Calu3 (cell line): ENCODE measurements at regions not wholly inside any gene's neighbourhood (a gene's known extent, or its start where the extent isn't known, plus 50 kb on each side); places are given as distances from the start of the nearest gene placed in this dataset.

Experiments
- BruUV-seq: library from RNA; stranded (reverse); fragments of 400-500 nt; replicated peaks from 2 replicates; lab custom pipeline; 2021; lab: Mats Ljungman, UMichigan
- CTCF ChIA-PET: fragments of 300-600 bp; sonication (Branson Sonifier 250); formaldehyde crosslinking; loops from one replicate; lab custom pipeline; 2022; ENCODE audit warnings: antibody characterized with exemption; lab: Charles Lee
- DNase-seq: peaks from one replicate; pipeline ENCODE4 v3.0.0; 2022
- H3K27ac Mint-ChIP-seq: one replicate; pipeline ENCODE4 v1.8.0; 2022; ENCODE audit warnings: mixed read lengths; ENCODE audit not compliant: unreplicated experiment
- H3K27me3 Mint-ChIP-seq: one replicate; pipeline ENCODE4 v1.8.0; 2022; ENCODE audit warnings: mixed read lengths; ENCODE audit not compliant: unreplicated experiment
- H3K36me3 Mint-ChIP-seq: one replicate; pipeline ENCODE4 v1.8.0; 2022; ENCODE audit warnings: mild to moderate bottlenecking, moderate library complexity, mixed read lengths; ENCODE audit not compliant: insufficient read depth, unreplicated experiment
- H3K4me1 Mint-ChIP-seq: one replicate; pipeline ENCODE4 v1.8.0; 2022; ENCODE audit warnings: mild to moderate bottlenecking, low read depth, mixed read lengths; ENCODE audit not compliant: unreplicated experiment
- H3K4me3 Mint-ChIP-seq: one replicate; pipeline ENCODE4 v1.8.0; 2022; ENCODE audit warnings: mild to moderate bottlenecking, low read depth, moderate library complexity, mixed read lengths; ENCODE audit not compliant: unreplicated experiment
- H3K9me3 Mint-ChIP-seq: one replicate; pipeline ENCODE4 v1.8.0; 2022; ENCODE audit warnings: low read depth, mixed read lengths; ENCODE audit not compliant: unreplicated experiment
- intact Hi-C: fragments of 100-400 bp; cut with micrococcal nuclease; formaldehyde crosslinking; loops from one replicate; pipeline ENCODE4 v1.10.0; 2022; ENCODE audit not compliant: unreplicated experiment
- TF ChIP-seq, protein P1 (sequence below): fragments of 200-600 bp; IDR thresholded peaks from one replicate; pipeline ENCODE4 v1.8.0; 2022; ENCODE audit warnings: antibody characterized with exemption; ENCODE audit not compliant: unreplicated experiment

DNA sequence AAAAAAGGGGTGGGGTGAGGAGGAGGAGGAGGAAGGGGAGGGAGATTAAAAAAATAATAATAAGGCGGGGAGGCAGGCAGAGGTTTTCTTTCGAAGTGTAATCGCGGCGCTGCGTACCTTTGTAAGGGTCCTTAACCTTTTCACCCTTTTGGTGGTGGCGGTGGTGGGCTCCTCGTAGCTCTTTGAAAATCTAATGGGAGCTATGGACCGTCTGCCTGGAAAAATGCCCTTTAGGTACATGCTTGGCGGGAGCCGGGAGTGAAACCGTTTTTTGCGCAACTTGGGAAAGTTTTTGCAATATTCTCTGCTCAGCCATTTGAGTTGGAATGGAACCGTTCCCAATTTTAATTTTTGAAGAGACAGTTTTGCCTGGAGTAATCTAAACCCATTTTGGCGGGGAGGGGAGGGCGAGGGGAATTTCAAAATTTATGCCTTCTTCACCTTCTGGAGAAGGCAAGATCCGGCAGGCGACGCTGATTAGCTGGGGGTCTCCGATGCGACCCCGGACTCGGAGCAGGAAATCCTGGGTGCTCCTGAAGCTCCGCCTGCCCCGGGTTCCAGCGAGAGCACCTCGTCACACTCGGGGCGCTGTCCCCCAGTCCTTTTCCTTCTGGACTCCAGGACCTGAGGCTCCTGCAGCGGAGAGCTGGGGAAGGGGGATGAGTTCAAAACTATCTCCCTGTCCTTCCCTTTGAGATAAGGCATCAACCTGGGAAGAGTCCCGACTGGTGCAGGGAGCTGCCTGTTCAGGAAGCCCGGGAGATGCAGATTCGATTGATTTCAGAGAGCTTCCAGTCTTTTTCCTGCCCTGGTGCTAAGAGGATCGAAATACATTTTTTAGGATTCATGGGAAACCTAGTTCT, 74.6 kb upstream of the TBX5 start:
- Mint-ChIP-seq H3K4me1 (no peaks in the 10 kb centered on the region), H3K36me3 (no peaks in the 10 kb centered on the region), H3K4me3 (peak overlapping the region; percentile 18), H3K27me3 (peaks cover 19% of the 10 kb centered on the region), H3K27ac (no peak overlapping the region), H3K9me3 (peaks cover 2% of the 10 kb centered on the region)
- intact Hi-C loops, result no loop called here
- DNase-seq, result no peak
- CTCF ChIA-PET, result interaction anchor here (1.1 kb wide), 1 partner anchor 525 kb away, joined by 5 read pairs; no protein-coding TSS in a partner anchor
- no TSS peak for BruUV-seq
- TF ChIP-seq, protein P1, sequence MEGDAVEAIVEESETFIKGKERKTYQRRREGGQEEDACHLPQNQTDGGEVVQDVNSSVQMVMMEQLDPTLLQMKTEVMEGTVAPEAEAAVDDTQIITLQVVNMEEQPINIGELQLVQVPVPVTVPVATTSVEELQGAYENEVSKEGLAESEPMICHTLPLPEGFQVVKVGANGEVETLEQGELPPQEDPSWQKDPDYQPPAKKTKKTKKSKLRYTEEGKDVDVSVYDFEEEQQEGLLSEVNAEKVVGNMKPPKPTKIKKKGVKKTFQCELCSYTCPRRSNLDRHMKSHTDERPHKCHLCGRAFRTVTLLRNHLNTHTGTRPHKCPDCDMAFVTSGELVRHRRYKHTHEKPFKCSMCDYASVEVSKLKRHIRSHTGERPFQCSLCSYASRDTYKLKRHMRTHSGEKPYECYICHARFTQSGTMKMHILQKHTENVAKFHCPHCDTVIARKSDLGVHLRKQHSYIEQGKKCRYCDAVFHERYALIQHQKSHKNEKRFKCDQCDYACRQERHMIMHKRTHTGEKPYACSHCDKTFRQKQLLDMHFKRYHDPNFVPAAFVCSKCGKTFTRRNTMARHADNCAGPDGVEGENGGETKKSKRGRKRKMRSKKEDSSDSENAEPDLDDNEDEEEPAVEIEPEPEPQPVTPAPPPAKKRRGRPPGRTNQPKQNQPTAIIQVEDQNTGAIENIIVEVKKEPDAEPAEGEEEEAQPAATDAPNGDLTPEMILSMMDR, result no peak

DNA sequence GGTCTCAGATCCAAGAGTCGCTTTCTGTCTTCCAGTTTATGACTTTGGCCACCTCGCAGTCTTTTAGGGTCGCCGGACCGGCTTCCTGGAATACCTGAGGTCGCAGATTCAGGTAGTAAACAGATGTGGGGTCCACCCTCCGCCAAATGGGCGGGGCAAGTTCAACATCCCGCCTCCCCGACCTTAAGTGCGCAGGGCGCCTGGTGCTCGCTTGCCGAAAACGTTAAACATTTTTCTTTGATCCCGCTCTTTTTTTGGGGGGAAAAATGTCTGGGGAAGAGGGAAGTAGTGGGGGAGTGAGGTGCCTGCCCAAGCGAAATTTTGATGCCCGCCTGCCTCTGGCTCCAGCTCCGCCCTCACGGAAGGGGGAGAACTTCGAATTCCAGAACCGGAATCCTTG, 73.9 kb upstream of the TBX5 start:
- H3K27ac Mint-ChIP-seq, result no peak overlapping the region
- intact Hi-C loops, result no loop called here
- CTCF ChIA-PET, result no interaction called here
- peaks cover 19% of the 10 kb centered on the region for H3K27me3 Mint-ChIP-seq
- peak overlapping the region; percentile 18 for H3K4me3 Mint-ChIP-seq
- no TSS peak for BruUV-seq
- peak; percentile 3 for DNase-seq
- H3K4me1 Mint-ChIP-seq, result no peaks in the 10 kb centered on the region
- TF ChIP-seq, protein P1, result no peak
- no peaks in the 10 kb centered on the region for H3K36me3 Mint-ChIP-seq
- H3K9me3 Mint-ChIP-seq, result peaks cover 3% of the 10 kb centered on the region

DNA sequence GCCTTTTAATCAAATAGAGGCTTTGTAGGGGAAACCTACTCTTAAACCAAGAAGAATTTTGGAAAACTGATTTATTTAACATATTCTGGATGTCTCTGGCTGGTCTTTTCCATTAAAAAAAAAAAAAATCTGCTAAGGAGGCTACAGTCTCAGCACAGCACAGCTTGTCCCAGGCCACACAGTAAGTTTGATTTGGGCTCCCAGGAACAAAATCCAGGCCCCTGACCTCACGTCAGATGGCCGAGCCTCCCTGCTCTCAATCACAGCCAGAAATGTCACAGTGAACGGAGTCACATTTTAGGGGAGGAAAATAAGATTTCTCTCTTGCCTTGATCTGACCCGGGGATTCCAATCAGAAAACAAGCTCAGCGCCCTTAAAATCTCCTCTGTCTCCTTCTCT, 72.9 kb upstream of the TBX5 start:
- Mint-ChIP-seq H3K27ac (no peak overlapping the region), H3K9me3 (peaks cover 3% of the 10 kb centered on the region), H3K27me3 (peaks cover 19% of the 10 kb centered on the region), H3K4me3 (no peak overlapping the region), H3K4me1 (no peaks in the 10 kb centered on the region), H3K36me3 (no peaks in the 10 kb centered on the region)
- CTCF ChIA-PET, result no interaction called here
- TF ChIP-seq, protein P1, result no peak
- no peak for DNase-seq
- intact Hi-C loops, result no loop called here
- no TSS peak for BruUV-seq

DNA sequence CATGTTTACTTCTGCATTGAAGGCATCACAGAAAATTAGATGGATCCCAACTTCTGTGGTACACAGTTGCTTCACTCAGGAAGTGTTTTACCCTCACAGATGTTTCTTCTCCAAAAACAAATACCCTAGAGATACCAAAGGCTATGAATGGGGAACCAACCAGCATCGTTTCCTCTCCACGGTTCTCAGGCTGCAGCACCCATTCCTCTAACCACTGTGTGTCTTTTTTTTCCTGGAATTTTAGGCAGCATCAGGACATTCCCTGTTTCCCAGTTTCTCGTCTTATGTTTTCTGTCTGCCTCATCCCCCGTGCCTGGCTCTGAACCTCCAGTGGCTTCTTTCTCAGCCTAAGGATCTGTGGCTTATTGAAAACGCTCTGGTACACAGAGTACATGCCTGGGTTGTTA, 72.0 kb upstream of the TBX5 start:
- no TSS peak for BruUV-seq
- peaks cover 3% of the 10 kb centered on the region for H3K9me3 Mint-ChIP-seq
- CTCF ChIA-PET, result no interaction called here
- intact Hi-C loops, result no loop called here
- H3K27ac Mint-ChIP-seq, result no peak overlapping the region
- no peak for DNase-seq
- TF ChIP-seq, protein P1, result no peak
- peaks cover 22% of the 10 kb centered on the region for H3K27me3 Mint-ChIP-seq
- H3K36me3 Mint-ChIP-seq, result no peaks in the 10 kb centered on the region
- H3K4me3 Mint-ChIP-seq, result no peak overlapping the region
- H3K4me1 Mint-ChIP-seq, result no peaks in the 10 kb centered on the region
